ENCODE measurements at regions not wholly inside any gene's neighbourhood (a gene's known extent, or its start where the extent isn't known, plus 50 kb on each side); places are given as distances from the start of the nearest gene placed in this dataset.
"Not testable (repeated sequence)": the region's sequence is repeated elsewhere in the genome, so short reads cannot be mapped to it uniquely, and the experiment has no call there.

GRCh38 chrX:122224137-122224536 lies 959.9 kb upstream of the GRIA3 start:
- TF ChIP-seq CTCF (conservative IDR thresholded peaks at IDR 0.05 in 1 of 2, IDR thresholded peaks at IDR 0.05 in 1 of 2; ENCODE audit: extremely low read depth in 1 of 2, insufficient read depth in 1 of 2, low read depth in 1 of 2, low read length in 2 of 2); EZH2 (IDR thresholded peaks at IDR 0.05; ENCODE audit: borderline replicate concordance, low read length): not testable (repeated sequence)

Data from mammary epithelial cell (primary cell).